ENCODE measurements at regions not wholly inside any gene's neighbourhood (a gene's known extent, or its start where the extent isn't known, plus 50 kb on each side); places are given as distances from the start of the nearest gene placed in this dataset.

- Histone ChIP-seq H3K4me3 (ENCODE audit: low read length in 3 of 3) (peak overlapping the region; percentile 48 to 54 (median 52)), H3K9me3 (ENCODE audit: control insufficient read depth in 2 of 3, insufficient read depth in 1 of 3, low read length in 3 of 3) (no peaks in the 10 kb centered on the region), H3K4me1 (ENCODE audit: control insufficient read depth in 2 of 3, insufficient read depth in 2 of 3, low read depth in 1 of 3, low read length in 3 of 3) (no peaks in the 10 kb centered on the region), H3K36me3 (ENCODE audit: control insufficient read depth in 2 of 3, insufficient read depth in 3 of 3, low read length in 3 of 3) (no peaks in the 10 kb centered on the region), H3K9ac (ENCODE audit: low read length in 3 of 3) (peak overlapping the region in 1 of 3 donors; percentile 68), H3K27ac (ENCODE audit: low read depth in 2 of 2, low read length in 2 of 2) (no peak overlapping the region), H3K27me3 (ENCODE audit: control insufficient read depth, insufficient read depth, low read length) (no peaks in the 10 kb centered on the region)
- DNase-seq (peak; percentile 84 to 96 (median 92)), FAIRE-seq (no peak)
- intact Hi-C loops (cut with DNase I): no loop called here
- no peak for TF ChIP-seq CTCF (IDR thresholded peaks at IDR 0.05; ENCODE audit: borderline replicate concordance, extremely low read depth, insufficient read depth)
These were observed 1101.2 kb upstream of the TMEM132C start for GRCh38 chr12:127165567-127166392.

GRCh38 chr12:127169321-127170181 is 1097.4 kb upstream of the TMEM132C start:
- no peak for FAIRE-seq

More at GRCh38 chr12:127169321-127170181, 1097.4 kb upstream of the TMEM132C start:
- Histone ChIP-seq H3K27ac (ENCODE audit: low read depth in 2 of 2, low read length in 2 of 2) (no peak overlapping the region), H3K27me3 (ENCODE audit: control insufficient read depth, insufficient read depth, low read length) (no peaks in the 10 kb centered on the region), H3K36me3 (ENCODE audit: control insufficient read depth in 2 of 3, insufficient read depth in 3 of 3, low read length in 3 of 3) (no peaks in the 10 kb centered on the region), H3K9me3 (ENCODE audit: control insufficient read depth in 2 of 3, insufficient read depth in 1 of 3, low read length in 3 of 3) (no peaks in the 10 kb centered on the region), H3K4me1 (ENCODE audit: control insufficient read depth in 2 of 3, insufficient read depth in 2 of 3, low read depth in 1 of 3, low read length in 3 of 3) (no peaks in the 10 kb centered on the region), H3K4me3 (ENCODE audit: low read length in 3 of 3) (no peak overlapping the region), H3K9ac (ENCODE audit: low read length in 3 of 3) (no peak overlapping the region)
- intact Hi-C loops (cut with DNase I): no loop called here
- DNase-seq: no peak
- no peak for TF ChIP-seq CTCF (IDR thresholded peaks at IDR 0.05; ENCODE audit: borderline replicate concordance, extremely low read depth, insufficient read depth)
